ENCODE measurements at regions not wholly inside any gene's neighbourhood (a gene's known extent, or its start where the extent isn't known, plus 50 kb on each side); places are given as distances from the start of the nearest gene placed in this dataset.

DNA sequence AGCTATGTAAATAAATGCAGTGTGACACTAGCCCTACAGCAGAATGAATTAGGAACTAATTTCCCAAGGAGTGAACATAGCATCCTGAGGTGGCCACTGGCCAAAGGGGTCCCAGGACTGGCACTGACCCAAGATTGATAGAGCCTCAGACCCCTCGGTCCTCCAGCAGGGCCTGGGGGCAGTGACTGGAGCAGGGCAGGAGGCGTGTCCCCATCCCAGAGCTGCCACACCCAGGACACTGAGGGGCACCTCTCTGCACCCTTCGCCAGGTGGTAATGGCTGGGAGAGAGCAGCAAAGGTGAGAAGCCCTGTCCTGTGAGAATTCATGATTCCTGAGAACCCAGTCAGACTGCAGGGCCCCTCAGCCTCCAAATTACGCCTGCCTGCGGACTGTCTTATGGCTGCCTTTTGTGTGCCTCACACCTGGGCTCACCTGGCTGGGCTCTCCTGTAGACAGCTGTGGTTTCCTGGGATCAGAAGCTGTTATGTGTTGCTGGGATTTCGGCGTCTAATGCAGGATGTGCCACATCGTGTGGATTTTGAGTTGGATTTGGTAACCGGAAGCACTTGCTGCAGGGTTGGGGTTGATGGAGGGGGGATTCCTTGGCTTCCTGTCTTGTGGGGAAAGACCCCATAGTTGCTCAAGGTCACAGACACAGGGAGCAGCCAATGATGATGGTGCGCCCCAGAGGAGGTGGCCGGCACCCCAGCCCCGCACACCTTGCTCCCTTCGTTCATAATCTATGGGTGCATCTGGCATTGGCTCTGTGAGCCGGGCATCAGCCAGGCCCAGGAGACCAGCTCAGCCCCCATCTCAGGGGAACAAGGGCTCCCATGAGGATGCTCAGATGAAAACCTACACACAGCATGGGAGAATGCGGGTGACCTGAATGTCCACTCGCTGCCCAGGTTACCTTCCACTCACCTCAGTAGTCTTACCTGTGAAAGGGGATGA is 582.9 kb downstream of the BRD1 start:
- DNase-seq, result no peak

DNA sequence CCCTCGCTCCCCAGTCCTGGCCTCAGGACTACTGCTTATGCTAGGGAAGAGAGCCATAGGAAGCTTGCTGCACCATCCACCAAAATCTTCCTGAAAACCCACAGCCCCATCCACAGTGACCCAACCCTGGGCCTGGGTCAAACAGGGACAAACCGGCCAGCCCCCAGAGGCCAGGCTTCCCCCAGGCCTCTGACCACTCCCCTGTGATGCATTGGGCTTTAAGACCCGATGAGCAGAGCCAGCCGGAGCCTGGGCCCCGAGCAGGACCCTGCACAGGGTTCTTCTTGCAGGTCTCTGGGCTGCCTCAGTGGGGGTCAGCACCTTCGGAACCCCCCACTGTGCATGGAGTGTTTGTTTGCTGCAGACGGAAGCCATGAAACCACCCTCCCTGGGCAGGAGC is 583.7 kb downstream of the BRD1 start:
- no peak for DNase-seq

DNA sequence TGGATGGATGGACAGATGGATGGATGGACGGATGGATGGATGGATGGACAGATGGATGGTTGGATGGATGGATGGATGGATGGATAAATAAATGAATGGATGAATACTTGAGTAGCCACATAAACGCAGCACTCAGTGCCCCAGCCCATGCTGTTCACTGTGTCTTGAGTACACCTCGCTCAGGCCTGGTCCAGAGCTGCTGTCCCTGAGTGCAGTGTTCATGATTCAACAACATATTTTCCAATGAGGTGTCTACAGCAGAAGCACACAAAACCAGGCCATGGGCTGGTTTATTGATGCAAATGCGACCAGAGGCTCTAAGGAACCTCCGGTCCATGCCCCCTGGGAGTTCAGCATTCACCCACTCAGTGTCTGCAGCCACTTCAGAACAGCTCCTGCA is 584.3 kb downstream of the BRD1 start:
- no peak for DNase-seq

DNA sequence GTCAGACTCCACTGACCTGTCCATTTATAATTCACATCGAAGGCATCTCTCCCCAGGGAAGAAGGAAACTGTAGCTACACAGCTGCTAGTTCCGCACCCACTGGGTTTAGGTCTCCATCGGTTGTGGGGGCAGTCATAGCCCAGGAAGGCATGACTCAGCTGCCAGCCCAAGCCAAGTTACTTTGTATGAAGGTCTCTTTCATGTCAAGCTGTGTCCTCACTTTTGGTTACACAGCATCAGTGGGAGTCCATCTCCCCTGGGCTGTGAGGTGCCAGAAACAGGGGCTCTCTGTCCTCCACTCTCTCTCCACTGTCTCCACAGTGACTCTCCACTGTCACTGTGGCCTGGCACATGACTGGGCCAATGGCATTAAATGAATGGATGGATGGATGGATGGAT is 585.2 kb downstream of the BRD1 start:
- no peak for DNase-seq

DNA sequence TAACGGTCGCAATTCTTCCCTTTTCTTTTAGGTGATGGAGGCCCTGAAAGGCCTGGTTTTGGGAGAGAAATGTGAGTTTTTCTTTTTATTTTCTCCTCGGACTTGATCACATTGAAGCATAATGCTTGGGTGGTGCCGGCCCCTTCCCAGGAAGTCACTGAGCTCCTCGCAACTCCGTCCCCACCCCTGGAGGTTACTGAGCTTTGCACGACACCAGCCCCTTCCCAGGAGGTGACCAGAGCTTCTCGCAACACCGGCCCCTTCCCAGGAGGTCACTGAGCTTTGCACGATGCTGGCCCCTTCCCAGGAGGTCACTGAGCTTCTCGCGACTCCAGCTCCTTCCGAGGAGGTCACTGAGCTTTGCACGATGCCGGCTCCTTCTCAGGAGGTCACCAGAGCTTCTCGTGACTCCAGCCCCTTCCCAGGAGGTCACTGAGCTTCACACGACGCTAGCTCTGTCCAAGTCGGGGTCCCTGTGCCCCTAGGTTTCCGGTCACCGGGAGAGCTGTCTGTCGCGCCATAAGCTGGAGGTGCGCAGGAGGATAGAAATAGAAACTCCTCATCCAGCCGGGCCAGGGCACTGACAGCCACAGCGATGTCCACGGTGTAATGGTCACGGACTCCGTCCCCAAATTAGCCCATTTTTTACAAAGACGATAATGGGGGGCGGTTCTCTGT is 586.4 kb downstream of the BRD1 start:
- no peak for DNase-seq

DNA sequence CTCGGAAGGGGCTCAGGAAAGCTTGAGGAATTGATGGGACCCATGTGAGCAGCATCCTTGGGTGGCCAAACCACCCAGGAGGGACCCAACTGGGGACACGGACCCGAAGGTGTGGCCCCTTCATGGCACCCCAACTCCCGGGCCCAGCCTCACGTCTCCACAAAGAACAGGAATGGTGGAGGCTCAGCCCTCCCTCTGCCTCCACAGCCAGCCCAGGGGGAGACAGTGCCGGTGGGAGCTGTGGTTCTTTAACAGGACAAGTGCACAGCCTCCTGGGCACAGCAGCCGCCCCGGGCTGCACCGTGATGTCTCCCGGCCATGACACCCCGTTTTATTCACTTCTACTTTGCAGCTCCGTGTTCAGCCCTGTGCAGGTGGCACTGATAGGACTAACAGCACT is 587.2 kb downstream of the BRD1 start:
- no peak for DNase-seq

DNA sequence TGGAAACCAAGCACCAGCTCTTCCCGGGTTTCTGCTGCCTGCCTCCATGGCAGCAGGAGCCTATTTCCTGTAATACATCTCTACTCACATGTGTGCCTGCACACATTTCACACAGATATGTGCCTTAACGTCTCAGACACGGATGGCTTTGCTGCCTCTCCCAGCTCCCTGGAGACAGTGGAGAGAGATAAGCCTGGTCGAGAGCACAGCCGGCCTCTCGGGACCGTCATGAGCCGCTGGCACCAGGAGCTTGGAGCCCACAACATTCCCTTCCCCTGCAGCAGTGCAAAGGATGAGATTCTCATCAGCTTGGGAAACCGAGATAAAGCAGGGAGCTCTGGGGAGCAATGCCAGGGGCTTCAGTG is 587.7 kb downstream of the BRD1 start:
- DNase-seq, result no peak

DNA sequence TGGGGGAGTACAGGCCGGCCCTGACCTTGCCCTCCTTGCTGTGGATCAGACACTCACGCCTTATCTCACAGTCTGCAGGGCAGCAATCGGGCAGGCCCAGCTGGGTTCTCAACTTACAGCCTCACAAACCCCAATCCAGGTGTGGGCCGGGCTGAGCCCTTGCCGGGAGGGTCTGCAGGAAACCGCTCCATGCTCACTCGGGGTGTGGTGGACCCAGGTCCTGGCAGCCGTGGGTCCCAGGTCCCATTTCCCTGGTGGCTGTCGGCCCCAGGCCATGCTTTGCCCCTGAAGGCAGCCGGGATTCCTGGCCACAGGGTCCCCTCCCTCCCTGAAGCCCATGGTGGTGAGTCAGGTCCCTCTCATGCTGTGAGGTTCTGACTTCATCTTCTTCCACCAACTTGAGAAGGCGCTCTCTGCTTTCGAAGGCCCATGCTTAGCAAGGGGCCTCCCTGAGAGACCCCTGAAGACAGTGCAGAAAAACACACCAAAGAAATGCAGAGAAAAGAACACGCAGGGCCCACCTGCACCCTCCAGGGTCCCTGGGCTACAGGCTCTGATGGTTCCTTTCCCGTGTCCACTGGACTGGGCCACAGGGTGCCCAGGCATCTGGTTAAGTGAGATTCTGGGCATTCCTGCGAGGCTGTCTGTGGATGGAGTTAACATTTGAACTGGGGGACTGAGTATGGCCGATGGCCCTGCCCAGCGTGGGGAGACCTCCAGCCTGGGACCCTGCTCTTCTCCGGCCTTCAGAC is 588.2 kb downstream of the BRD1 start:
- DNase-seq, result no peak

DNA sequence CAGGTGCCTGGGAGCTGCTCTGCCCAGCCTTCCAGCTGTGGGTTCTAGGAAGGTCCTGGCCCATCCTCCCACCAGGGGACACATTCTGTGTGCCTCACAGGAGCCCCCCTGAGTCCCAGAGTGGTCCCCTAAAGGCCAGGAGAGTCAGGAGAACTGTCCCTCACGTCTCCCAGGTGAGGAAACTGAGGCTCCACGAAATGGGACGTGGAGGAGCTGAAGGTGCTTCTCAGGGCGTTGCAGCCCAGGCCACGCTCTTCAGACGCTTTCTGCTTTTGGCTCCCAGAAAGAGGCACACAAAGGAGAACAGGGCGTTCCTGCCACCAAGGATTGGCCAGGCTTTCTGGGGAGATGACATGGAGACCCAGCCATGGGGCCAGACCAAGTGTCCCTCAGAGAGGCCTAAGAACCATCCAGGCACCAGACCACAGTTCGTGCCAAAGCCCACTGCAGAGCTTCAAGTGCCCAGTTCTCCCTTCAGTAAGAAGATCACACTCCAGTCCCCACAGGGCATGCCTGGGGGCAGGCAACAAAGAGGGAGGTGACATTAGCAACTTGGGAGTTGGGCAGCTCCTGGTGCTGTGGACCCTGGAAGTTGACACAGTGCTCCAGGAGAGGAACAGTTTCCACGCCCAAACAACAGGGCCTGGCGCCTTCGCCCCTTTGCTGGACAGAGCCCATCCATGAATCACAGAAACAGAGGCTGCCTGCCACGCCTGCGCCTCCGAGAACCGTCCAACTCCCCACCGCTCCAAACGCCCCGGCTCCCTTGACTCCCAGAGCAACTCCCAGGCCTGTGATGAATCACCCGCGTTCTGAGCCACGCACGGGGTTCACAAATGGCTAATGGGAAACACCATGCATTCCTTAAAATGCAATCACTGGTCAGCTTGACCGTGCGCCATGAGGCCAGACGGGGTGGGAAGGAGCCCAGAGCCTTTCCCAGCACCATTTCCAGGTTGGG is 589.2 kb downstream of the BRD1 start:
- no peak for DNase-seq

DNA sequence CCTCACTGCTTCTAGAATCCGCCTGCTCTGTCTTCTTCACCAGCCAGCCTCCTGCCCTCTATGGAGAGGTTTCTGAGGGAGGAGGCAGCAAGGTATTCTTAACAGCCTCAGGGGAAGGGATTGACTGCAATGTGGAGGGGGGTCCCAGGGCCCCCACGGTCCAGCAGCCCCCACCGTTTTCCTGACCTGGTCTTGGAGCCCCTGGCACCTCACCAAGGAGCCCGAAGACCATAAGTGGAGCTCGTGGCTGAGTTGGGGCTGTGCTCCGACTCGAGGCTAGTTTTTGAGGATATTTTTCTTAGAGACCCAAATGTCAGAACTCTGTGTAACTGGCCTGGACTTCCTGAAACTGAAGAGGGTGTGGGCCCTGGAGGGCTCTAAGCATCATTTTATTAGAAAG is 590.0 kb downstream of the BRD1 start:
- DNase-seq, result no peak

DNA sequence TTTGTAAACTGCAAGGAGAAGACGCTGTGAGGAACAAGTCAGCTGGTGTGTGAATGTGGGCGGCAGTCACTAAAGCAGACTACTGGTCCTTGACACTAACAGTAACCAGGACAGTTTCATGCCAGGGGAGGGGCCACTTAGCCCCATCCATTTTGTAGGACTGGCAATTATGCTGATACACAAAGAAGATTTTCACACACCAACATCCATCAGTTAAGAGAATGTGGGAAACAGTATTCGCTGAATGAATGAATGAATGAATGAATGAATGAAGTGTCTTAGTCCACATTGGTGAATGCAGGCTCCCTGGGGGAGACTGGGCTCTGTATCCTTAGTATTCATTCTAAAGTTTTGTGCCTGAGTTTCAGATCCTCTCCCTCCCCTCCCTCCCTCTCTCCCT is 590.4 kb downstream of the BRD1 start:
- DNase-seq, result no peak

DNA sequence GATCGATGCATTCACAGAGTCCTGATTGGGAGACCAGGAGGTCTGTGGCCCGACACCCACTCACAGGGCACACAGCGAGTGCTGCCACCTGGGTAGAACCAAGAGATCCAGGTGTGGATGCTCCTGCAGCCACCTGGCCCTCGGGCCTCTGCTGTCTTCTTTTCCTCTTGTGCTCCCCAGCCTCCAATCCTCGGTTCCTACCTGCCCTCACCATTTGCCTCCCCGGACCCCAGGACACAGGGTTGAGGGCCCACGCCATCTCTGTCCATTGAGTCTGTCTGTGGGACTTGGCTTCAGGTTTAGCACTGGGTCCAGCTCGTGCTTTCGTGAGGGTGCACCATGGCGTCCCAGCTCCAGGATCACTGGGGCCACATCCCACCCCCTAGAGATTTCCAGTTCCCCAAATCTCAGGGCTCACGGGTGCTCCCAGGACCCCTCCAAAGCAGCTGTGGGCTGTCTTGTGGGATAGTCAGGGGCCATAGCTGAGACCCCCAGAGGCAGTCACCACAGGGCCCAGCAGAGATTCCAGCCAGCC is 591.1 kb downstream of the BRD1 start:
- DNase-seq, result no peak

DNA sequence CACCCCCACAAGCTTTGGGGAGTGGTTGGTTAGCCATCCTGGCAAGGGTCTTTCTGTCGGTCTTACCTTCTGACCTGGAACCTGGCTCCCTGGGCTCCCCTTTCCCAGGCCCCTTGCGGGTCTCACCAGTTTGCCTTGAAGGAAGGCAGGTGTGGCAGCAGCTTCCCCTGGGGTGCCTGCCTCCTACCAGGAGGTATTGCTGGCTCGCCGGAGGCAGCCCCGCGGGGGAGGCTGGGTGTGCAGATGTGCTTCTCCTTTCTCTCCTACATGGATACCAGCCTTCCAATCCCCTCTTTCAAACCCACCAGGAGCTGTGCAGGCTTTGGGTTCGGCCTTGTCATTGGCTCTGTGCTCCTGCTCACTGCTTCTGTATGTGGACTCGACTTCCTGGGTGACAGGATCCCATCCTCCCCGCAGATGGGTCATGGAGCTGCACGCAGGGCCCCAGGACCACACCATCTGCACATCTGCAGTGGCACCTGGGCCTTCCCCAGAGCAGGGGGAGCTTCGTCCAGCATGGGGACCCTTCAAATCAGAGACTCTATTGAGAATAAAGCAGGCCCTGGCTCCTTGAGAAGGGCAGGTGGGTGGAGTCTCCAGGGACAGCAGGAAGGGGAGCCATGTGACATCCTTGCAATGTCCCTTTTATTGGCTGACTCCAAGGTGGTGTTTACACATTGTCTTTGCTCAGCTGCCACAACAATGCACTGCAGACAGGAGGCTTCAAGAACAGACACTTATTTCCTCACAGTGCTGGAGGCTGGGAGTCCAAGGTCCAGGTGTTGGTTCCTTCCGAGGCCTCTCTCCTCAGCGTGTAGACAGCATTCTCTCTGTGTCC is 592.0 kb downstream of the BRD1 start:
- no peak for DNase-seq

DNA sequence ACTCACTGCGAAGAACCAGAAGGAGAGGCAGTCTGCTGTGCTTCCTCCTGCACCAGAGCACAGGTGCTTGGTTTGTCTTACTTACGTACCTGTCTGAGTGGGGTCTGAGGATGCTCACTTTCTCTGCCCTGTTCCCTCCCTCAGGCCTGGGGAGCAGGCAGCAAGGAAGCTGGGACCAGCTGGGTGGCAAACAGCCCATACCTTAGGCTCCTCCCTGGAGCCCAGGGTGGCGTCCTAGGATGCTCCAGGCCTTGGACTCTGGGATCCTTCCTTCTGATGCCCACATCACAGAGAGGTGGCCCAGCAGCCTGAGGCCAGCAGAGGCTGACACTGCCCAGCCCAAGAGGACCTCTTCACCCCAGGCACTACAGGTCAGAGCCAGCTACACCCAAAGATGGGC is 593.2 kb downstream of the BRD1 start:
- no peak for DNase-seq

DNA sequence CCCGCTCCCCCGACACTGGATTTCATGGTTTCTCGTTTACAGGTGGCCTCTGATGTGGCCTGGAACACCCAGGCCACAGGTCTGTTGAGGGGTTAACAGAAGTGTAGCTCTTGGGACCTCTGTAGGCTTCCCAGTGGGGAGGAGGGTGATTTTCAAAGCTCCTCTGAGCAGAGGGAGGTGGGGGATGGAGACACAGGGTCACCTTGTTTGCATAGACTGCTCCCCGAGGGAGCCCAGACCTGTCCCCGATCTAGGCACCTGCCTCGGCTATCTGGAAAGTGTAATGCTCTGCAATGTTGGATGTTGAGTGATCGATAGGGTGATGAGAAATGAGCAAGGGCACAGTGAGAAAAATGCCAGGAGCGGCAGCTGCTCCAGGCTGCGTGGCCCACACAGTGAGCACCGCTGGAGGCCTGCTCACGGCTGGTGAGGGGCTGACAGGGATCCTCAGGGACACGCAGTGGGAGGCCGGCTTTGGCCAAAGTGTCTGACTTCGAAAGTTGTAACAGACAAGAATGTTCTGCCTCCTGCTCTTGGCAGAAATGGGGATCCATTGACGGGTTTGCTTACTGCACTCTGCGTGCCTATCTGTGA is 594.1 kb downstream of the BRD1 start:
- DNase-seq, result no peak

DNA sequence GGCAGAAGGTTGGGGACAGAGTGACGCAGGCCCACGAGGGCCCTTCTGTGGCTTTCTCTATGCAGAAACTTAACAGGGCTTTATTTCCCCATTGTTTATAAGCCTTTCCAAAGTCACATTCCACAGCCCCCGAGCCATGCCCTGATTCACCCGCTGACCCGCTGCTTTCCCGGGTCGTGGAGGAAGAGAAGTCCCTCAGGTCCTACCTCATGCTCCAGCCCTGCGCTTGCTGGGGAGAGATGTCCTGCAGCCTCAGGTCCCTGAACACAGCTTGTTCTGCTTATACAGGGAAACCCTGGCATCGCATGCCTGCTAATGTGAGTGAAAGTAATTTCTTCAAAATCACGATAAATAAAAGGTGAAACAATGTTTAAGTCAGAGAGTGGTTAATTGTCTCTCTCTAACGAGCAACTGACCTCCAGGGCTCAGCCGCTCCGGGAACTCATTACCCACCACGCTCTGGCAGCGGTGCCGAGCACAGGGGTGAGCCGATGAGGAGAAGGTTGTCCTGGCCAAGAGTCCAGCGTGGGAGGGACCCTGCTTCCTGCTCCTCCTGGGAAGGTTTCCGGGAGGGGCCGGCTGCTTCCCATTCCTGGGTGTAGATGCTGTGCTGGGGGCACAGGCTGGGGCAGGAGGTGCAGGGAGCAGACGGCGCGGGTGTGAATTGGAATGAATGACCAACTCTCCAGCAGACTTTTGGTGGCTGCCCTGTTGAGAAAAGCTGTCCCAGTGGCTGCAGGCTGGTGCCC is 595.2 kb downstream of the BRD1 start:
- no peak for DNase-seq

DNA sequence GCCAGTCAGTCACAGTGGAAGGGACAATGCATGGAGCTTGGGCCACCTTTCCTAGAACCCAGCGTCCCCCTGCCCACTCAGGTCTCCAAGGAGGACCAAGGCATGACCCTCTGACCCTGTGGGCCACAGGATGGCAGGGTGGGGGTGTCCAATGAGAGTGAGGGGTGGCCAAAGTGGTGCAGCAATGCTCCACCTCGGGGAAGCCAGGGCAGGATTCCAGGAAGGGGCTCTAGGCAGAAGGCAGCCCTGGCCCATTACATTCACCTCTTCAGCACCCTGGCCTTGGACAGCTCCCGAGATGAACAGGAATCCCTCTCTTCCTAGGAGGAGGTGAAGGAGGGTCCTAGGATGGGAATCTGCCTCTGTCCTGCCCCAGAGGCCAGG is 597.5 kb downstream of the BRD1 start:
- no peak for DNase-seq

DNA sequence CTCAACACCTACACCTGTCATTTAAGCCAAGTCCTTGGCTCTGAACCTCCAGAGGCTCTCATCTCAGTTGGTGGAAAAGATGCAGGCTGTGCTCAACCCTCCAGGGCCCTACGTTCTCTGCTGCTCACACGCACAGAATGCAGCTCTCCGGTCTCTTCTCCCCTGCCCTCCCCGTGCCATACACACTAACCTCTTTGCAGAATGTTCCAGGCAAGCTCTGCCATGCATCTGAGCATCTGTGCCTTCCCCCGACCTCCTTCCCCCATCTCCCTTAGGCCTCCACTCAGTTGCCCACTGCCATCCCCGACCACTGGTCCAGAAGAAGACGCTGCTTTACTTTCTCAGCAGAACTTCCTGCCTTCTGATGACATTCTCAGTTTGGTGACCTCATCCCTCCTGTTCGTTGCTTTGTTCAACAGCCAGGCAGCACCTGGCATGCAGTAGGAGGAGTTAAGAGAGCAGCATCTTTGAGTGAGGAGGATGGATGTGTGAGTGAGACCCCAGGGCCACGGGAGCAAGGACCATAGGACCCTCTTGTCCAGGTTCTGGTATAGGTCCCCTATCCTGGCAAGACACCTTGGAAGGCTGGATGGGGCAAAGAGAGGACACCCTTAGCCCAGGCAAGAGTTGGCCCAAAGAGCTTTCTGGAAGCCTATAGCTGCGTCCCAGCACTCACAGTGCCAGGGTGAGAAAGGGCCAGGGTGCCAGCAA is 598.0 kb downstream of the BRD1 start:
- DNase-seq, result no peak

DNA sequence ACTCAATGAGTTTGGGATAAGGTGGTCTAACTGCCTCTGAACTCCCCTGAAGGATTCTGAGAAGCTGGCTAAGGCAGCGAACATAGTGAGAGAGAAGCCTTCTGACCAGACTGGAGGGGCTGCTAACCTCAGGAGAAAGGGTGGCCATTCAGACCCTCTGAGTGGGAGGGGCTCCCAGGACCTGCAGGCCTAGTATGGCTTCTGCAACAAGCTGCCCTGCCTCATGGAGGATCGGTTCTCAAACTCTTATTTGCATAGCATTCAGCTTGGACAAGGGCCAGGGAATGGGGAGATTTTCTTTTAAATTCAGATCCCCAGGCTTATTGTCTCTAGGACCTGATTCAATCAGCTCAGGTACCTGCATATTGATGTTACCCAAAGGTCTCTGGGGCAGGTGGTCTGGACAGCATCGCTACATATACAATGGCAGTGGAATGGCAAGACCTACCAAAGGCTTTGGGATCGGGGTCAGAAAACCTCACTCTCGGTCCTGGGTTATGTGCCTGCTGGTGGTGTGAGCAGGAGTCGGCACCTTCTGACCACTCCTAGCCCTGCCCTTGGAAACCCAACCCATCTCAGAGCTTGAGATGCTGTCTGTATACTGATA is 599.1 kb downstream of the BRD1 start:
- DNase-seq, result no peak

Measured in activated T-cell treated with anti-CD3 and anti-CD28 coated beads, Interleukin-2, amount 50 U/mL, for 48 hours (primary cell).